B cell (primary cell): ENCODE measurements at regions not wholly inside any gene's neighbourhood (a gene's known extent, or its start where the extent isn't known, plus 50 kb on each side); places are given as distances from the start of the nearest gene placed in this dataset.

Experiments
- ATAC-seq: fragments of 200-7000 bp; cut with Tn5 transposase; one replicate; pipeline ENCODE4 v1.10.0; 2021; ENCODE audit warnings: low read depth, mild to moderate bottlenecking, moderate number of reproducible peaks, moderate library complexity
- CTCF ChIA-PET: fragments of 350-600 bp; sonication (Branson Sonifier 250); formaldehyde crosslinking; loops from one replicate; lab custom pipeline; 2021; ENCODE audit warnings: antibody characterized with exemption, inconsistent platforms; lab: Charles Lee
- POLR2A ChIA-PET: fragments of 350-600 bp; sonication (Branson Sonifier 250); formaldehyde crosslinking; loops from one replicate; lab custom pipeline; 2021; ENCODE audit warnings: antibody characterized with exemption; lab: Charles Lee
- DNase-seq: peaks from one replicate; pipeline ENCODE4 v3.0.0; 2013
- H2AFZ ChIP-seq: 2 replicates; pipeline ENCODE4 v1.6.1; 2012; ENCODE audit warnings: mild to moderate bottlenecking, low read depth, low read length; ENCODE audit not compliant: insufficient read depth, poor library complexity, severe bottlenecking
- H3K27ac ChIP-seq, 2 donors: 1 replicate in 1 of 2; 2 replicates in 1 of 2; pipeline ENCODE4 v1.5.1; 2012 to 2013; ENCODE audit warnings: low read length in 2 of 2, mild to moderate bottlenecking in 2 of 2, moderate library complexity in 1 of 2
- H3K27me3 ChIP-seq, 4 experiments: fragments of 200-600 bp in 1 of 4; sonication (generic) in 1 of 4; replicated peaks in 1 of 4; 1 replicate in 2 of 4; 2 replicates in 2 of 4; pipeline versions ENCODE4 v1.6.1 to v1.7.0; 2013 to 2016; ENCODE audit warnings: low read length in 3 of 4, mild to moderate bottlenecking in 2 of 4, mixed read lengths in 1 of 4, moderate library complexity in 1 of 4; ENCODE audit not compliant: insufficient read depth in 4 of 4, control insufficient read depth in 3 of 4; ENCODE audit errors: control extremely low read depth in 1 of 4
- H3K36me3 ChIP-seq, 2 experiments: replicated peaks in 1 of 2; 1 replicate in 1 of 2; 2 replicates in 1 of 2; pipeline versions ENCODE4 v1.6.1 to v1.7.1; 2013; ENCODE audit warnings: low read length in 1 of 2; ENCODE audit not compliant: insufficient read depth in 2 of 2, control insufficient read depth in 1 of 2; ENCODE audit errors: control extremely low read depth in 1 of 2, extremely low read depth in 1 of 2
- H3K4me1 ChIP-seq, 2 donors: fragments of 200-600 bp in 1 of 2; sonication (generic) in 1 of 2; 1 replicate in 1 of 2; 2 replicates in 1 of 2; pipeline versions ENCODE4 v1.5.1 to v1.6.1; 2013 to 2017; ENCODE audit warnings: low read length in 2 of 2; ENCODE audit not compliant: control insufficient read depth in 2 of 2, insufficient read depth in 2 of 2
- H3K4me2 ChIP-seq: replicated peaks from 2 replicates; pipeline ENCODE3; 2012; ENCODE audit warnings: mild to moderate bottlenecking, low read depth, low read length; ENCODE audit not compliant: poor library complexity, severe bottlenecking
- H3K4me3 ChIP-seq, 5 experiments: fragments of 200-600 bp in 1 of 5; sonication (generic) in 1 of 5; 1 replicate in 3 of 5; 2 replicates in 2 of 5; pipeline versions ENCODE4 v1.5.1 to v1.7.0; 2011 to 2016; ENCODE audit warnings: low read length in 4 of 5, mild to moderate bottlenecking in 4 of 5, low read depth in 2 of 5, control low read depth in 1 of 5, moderate library complexity in 1 of 5; ENCODE audit not compliant: insufficient read depth in 1 of 5; ENCODE audit errors: control extremely low read depth in 1 of 5, extremely low read depth in 1 of 5
- H3K79me2 ChIP-seq: fragments of 200-600 bp; sonication (generic); one replicate; pipeline ENCODE4 v1.6.0; 2016; ENCODE audit warnings: low read length; ENCODE audit not compliant: control insufficient read depth, insufficient read depth
- H3K9ac ChIP-seq: fragments of 200-600 bp; sonication (generic); 2 replicates; pipeline ENCODE4 v1.6.1; 2017; ENCODE audit warnings: mild to moderate bottlenecking, low read length, moderate library complexity
- H3K9me3 ChIP-seq, 3 donors: one replicate each; pipeline versions ENCODE4 v1.6.1 to v1.7.1; 2013; ENCODE audit warnings: low read length in 2 of 3; ENCODE audit not compliant: control insufficient read depth in 2 of 3, insufficient read depth in 1 of 3; ENCODE audit errors: control extremely low read depth in 1 of 3
- H4K20me1 ChIP-seq: 2 replicates; pipeline ENCODE4 v1.6.0; 2012; ENCODE audit warnings: mild to moderate bottlenecking, low read length; ENCODE audit not compliant: insufficient read depth, control insufficient read depth, poor library complexity, severe bottlenecking
- H3K27ac Mint-ChIP-seq: one replicate; pipeline ENCODE4 v1.8.0; 2021; ENCODE audit warnings: mixed read lengths
- H3K27me3 Mint-ChIP-seq: one replicate; pipeline ENCODE4 v1.8.0; 2021; ENCODE audit warnings: mixed read lengths
- H3K4me1 Mint-ChIP-seq: one replicate; pipeline ENCODE4 v1.8.0; 2021; ENCODE audit warnings: mixed read lengths
- H3K4me3 Mint-ChIP-seq: one replicate; pipeline ENCODE4 v1.8.0; 2021; ENCODE audit warnings: mixed read lengths
- H3K9me3 Mint-ChIP-seq: one replicate; pipeline ENCODE4 v1.8.0; 2022; ENCODE audit warnings: mixed read lengths; ENCODE audit not compliant: insufficient read depth
- EZH2 ChIP-seq: IDR thresholded peaks from 2 replicates; pipeline ENCODE4 v1.6.1; 2012; ENCODE audit warnings: borderline replicate concordance, low read depth, mild to moderate bottlenecking, moderate library complexity, low read length; ENCODE audit not compliant: insufficient read depth, poor library complexity, severe bottlenecking
- WGBS: methylation state at CpG from one replicate; pipeline ENCODE4 v1.1.5; 2013; ENCODE audit warnings: missing lambda C conversion rate; ENCODE audit not compliant: insufficient coverage; 5-methylcytosine and 5-hydroxymethylcytosine counted together
- intact Hi-C: fragments of 100-400 bp; cut with micrococcal nuclease; formaldehyde crosslinking; loops from one replicate; pipeline ENCODE4 v1.10.0; 2022
- TF ChIP-seq, protein P1 (sequence below): fragments of 200-600 bp; IDR thresholded peaks from one replicate; pipeline ENCODE4 v1.8.0; 2022; ENCODE audit warnings: antibody characterized with exemption, mild to moderate bottlenecking

- H3K27me3 Mint-ChIP-seq, result no peaks in the 10 kb centered on the region
- H3K9ac ChIP-seq, result no peak overlapping the region
- H2AFZ ChIP-seq, result no peak overlapping the region
- peaks cover 53 to 56% of the 10 kb centered on the region in 2 donors for H3K4me1 ChIP-seq
- H3K9me3 ChIP-seq, result no peaks in the 10 kb centered on the region
- H3K4me3 ChIP-seq, result no peak overlapping the region
- WGBS, result 88% methylated on average over 2 of the region's 3 CpGs
- no peaks in the 10 kb centered on the region for H4K20me1 ChIP-seq
- TF ChIP-seq EZH2, result no peak
- TF ChIP-seq, protein P1, sequence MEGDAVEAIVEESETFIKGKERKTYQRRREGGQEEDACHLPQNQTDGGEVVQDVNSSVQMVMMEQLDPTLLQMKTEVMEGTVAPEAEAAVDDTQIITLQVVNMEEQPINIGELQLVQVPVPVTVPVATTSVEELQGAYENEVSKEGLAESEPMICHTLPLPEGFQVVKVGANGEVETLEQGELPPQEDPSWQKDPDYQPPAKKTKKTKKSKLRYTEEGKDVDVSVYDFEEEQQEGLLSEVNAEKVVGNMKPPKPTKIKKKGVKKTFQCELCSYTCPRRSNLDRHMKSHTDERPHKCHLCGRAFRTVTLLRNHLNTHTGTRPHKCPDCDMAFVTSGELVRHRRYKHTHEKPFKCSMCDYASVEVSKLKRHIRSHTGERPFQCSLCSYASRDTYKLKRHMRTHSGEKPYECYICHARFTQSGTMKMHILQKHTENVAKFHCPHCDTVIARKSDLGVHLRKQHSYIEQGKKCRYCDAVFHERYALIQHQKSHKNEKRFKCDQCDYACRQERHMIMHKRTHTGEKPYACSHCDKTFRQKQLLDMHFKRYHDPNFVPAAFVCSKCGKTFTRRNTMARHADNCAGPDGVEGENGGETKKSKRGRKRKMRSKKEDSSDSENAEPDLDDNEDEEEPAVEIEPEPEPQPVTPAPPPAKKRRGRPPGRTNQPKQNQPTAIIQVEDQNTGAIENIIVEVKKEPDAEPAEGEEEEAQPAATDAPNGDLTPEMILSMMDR, result no peak
- H3K9me3 Mint-ChIP-seq, result no peaks in the 10 kb centered on the region
- H3K4me3 Mint-ChIP-seq, result peak overlapping the region; percentile 6
- no peak overlapping the region for H3K27ac ChIP-seq
- no peaks in the 10 kb centered on the region for H3K36me3 ChIP-seq
- no peak overlapping the region for H3K4me2 ChIP-seq
- no peak for DNase-seq
- no peak for ATAC-seq
- no peaks in the 10 kb centered on the region for H3K79me2 ChIP-seq
- H3K27ac Mint-ChIP-seq, result no peak overlapping the region
- POLR2A ChIA-PET, result no interaction called here
- intact Hi-C loops, result no loop called here
- CTCF ChIA-PET, result no interaction called here
- H3K27me3 ChIP-seq, result no peaks in the 10 kb centered on the region
- H3K4me1 Mint-ChIP-seq, result peaks cover 52% of the 10 kb centered on the region
Measured at GRCh38 chr20:22369100-22369499, 215.3 kb downstream of the FOXA2 start.

- intact Hi-C loops, result no loop called here
Measured at GRCh38 chr20:22368235-22368634, 216.1 kb downstream of the FOXA2 start.

More at GRCh38 chr20:22368235-22368634, 216.1 kb downstream of the FOXA2 start:
- WGBS, result 0% methylated on average over 2 of the region's 4 CpGs
- ATAC-seq (no peak), DNase-seq (no peak)
- H3K27ac ChIP-seq, result no peak overlapping the region
- TF ChIP-seq, protein P1, result no peak
- TF ChIP-seq EZH2, result no peak
- peak overlapping the region; percentile 10 for H3K4me2 ChIP-seq
- CTCF ChIA-PET, result no interaction called here
- H4K20me1 ChIP-seq, result no peaks in the 10 kb centered on the region
- no peaks in the 10 kb centered on the region for H3K9me3 ChIP-seq
- no peak overlapping the region for H3K4me3 ChIP-seq
- H3K79me2 ChIP-seq, result no peaks in the 10 kb centered on the region
- H3K36me3 ChIP-seq, result no peaks in the 10 kb centered on the region
- no peaks in the 10 kb centered on the region for H3K27me3 ChIP-seq
- H3K27ac Mint-ChIP-seq, result no peak overlapping the region
- no peak overlapping the region for H3K9ac ChIP-seq
- H2AFZ ChIP-seq, result no peak overlapping the region
- peaks cover 46 to 49% of the 10 kb centered on the region in 2 donors for H3K4me1 ChIP-seq
- H3K27me3 Mint-ChIP-seq, result no peaks in the 10 kb centered on the region
- no peak overlapping the region for H3K4me3 Mint-ChIP-seq
- H3K9me3 Mint-ChIP-seq, result no peaks in the 10 kb centered on the region
- POLR2A ChIA-PET, result no interaction called here
- peaks cover 47% of the 10 kb centered on the region for H3K4me1 Mint-ChIP-seq
